Neutrophil (primary cell): ENCODE measurements at regions not wholly inside any gene's neighbourhood (a gene's known extent, or its start where the extent isn't known, plus 50 kb on each side); places are given as distances from the start of the nearest gene placed in this dataset.
A peak's percentile ranks its signal among the peaks of the same experiment; 100 is the strongest.

Experiments
- H3K27ac ChIP-seq: fragments of 200-600 bp; sonication (generic); 2 replicates; pipeline ENCODE4 v1.5.1; 2016; ENCODE audit warnings: mild to moderate bottlenecking, moderate library complexity
- H3K27me3 ChIP-seq: fragments of 200-600 bp; sonication (generic); 2 replicates; pipeline ENCODE4 v1.6.0; 2016; ENCODE audit warnings: mild to moderate bottlenecking
- H3K36me3 ChIP-seq: fragments of 200-600 bp; sonication (generic); 2 replicates; pipeline ENCODE4 v1.5.1; 2017
- H3K4me1 ChIP-seq, 2 experiments: fragments of 200-600 bp in 1 of 2; sonication (generic) in 1 of 2; 1 replicate in 1 of 2; 2 replicates in 1 of 2; pipeline versions ENCODE4 v1.5.1 to v1.6.1; 2013 to 2016; ENCODE audit warnings: low read depth in 1 of 2, low read length in 1 of 2, mild to moderate bottlenecking in 1 of 2, moderate library complexity in 1 of 2; ENCODE audit not compliant: control insufficient read depth in 1 of 2, insufficient read depth in 1 of 2
- H3K4me3 ChIP-seq, 2 experiments: fragments of 200-600 bp in 1 of 2; sonication (generic) in 1 of 2; 1 replicate in 1 of 2; 2 replicates in 1 of 2; pipeline ENCODE4 v1.5.1; 2013 to 2016; ENCODE audit warnings: low read depth in 1 of 2, low read length in 1 of 2, mild to moderate bottlenecking in 1 of 2, moderate library complexity in 1 of 2
- H3K9me3 ChIP-seq: fragments of 200-600 bp; sonication (generic); 2 replicates; pipeline ENCODE4 v1.5.1; 2016
- CTCF ChIP-seq: fragments of 200-600 bp; sonication (generic); IDR thresholded peaks from 2 replicates; pipeline ENCODE4 v1.5.1; 2016; ENCODE audit warnings: antibody characterized with exemption

- Histone ChIP-seq H3K4me1 (peaks cover 35 to 41% of the 10 kb centered on the region in 2 experiments), H3K9me3 (no peaks in the 10 kb centered on the region), H3K27me3 (no peaks in the 10 kb centered on the region), H3K27ac (peak overlapping the region; percentile 78), H3K36me3 (no peaks in the 10 kb centered on the region), H3K4me3 (no peak overlapping the region)
- TF ChIP-seq CTCF, result no peak
Observed at GRCh38 chr3:188949996-188950395, 221.8 kb upstream of the TPRG1 start.

GRCh38 chr3:188950832-188951489 lies 220.8 kb upstream of the TPRG1 start:
- Histone ChIP-seq H3K27me3 (no peaks in the 10 kb centered on the region), H3K27ac (no peak overlapping the region), H3K4me3 (no peak overlapping the region), H3K36me3 (no peaks in the 10 kb centered on the region), H3K9me3 (no peaks in the 10 kb centered on the region), H3K4me1 (peaks cover 35 to 41% of the 10 kb centered on the region in 2 experiments)
- no peak for TF ChIP-seq CTCF

GRCh38 chr3:188951734-188952133 lies 220.0 kb upstream of the TPRG1 start:
- no peak overlapping the region for H3K4me3 ChIP-seq
- peaks cover 33 to 35% of the 10 kb centered on the region in 2 experiments for H3K4me1 ChIP-seq
- H3K27me3 ChIP-seq, result no peaks in the 10 kb centered on the region
- no peak for TF ChIP-seq CTCF
- no peaks in the 10 kb centered on the region for H3K36me3 ChIP-seq
- H3K27ac ChIP-seq, result no peak overlapping the region
- no peaks in the 10 kb centered on the region for H3K9me3 ChIP-seq

- no peaks in the 10 kb centered on the region for H3K36me3 ChIP-seq
- H3K4me3 ChIP-seq, result no peak overlapping the region
- no peaks in the 10 kb centered on the region for H3K27me3 ChIP-seq
- peaks cover 4 to 5% of the 10 kb centered on the region in 2 experiments for H3K4me1 ChIP-seq
- no peaks in the 10 kb centered on the region for H3K9me3 ChIP-seq
- H3K27ac ChIP-seq, result no peak overlapping the region
- peak; percentile 85 for TF ChIP-seq CTCF
Observed at GRCh38 chr3:188954590-188955208, 217.1 kb upstream of the TPRG1 start.

- Histone ChIP-seq H3K4me3 (no peak overlapping the region), H3K4me1 (no peaks in the 10 kb centered on the region), H3K27me3 (no peaks in the 10 kb centered on the region), H3K27ac (no peak overlapping the region), H3K36me3 (no peaks in the 10 kb centered on the region), H3K9me3 (no peaks in the 10 kb centered on the region)
- TF ChIP-seq CTCF, result no peak
Observed at GRCh38 chr3:188955919-188956318, 215.9 kb upstream of the TPRG1 start.
